Activated T-cell treated with anti-CD3 and anti-CD28 coated beads for 24 hours (primary cell): ENCODE measurements at regions not wholly inside any gene's neighbourhood (a gene's known extent, or its start where the extent isn't known, plus 50 kb on each side); places are given as distances from the start of the nearest gene placed in this dataset.
"Not testable (repeated sequence)": the region's sequence is repeated elsewhere in the genome, so short reads cannot be mapped to it uniquely, and the experiment has no call there.

Experiments used
- DNase-seq: peaks from one replicate; pipeline ENCODE4 v3.0.0-alpha.2; 2020; ENCODE audit warnings: low read depth

DNA sequence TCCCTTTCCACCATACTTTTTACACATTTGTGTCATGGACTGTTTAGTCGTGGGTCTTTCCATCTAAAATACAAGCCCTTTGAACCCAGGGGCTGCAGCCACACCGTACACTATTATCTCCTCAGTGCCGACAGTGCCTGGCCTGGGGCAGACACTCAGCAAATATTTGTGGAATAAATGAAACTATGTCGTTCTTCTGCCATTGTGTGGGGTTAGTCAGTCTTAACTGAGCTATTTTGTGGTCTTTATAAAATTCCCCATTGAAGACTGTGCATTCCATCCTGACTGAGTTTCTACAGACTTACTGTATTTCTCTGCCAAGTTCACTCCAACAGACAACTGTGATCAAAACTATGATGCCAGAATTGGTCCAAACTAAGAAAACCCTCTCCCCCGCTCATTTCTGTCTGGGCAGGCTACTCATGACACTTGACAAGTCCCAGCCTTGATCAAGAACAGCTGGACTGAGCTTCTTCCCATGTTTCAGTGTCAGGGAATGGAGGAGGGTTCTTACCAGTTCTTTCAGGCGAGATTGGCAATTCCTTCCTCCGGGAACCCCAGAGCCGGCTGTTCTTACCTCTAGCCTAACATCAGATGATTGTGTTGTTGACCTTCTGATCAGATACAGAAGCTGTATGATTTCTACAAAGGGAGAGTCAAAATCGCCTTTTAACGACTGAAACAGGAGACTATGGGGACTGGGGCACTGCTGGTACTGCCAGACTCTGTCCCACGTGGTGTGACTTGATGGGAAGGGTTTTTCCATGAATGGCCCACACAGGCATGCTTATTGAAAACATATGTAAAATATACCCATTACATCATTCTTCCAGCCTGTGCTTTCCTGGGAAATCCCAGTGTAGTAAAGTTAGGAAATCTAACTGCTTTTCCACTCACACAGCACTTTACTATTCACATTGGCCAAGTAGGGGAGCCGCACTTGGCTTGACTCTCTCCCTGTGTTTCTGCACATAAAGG, 77.4 kb upstream of the NPAS2 start:
- DNase-seq, result no peak

DNA sequence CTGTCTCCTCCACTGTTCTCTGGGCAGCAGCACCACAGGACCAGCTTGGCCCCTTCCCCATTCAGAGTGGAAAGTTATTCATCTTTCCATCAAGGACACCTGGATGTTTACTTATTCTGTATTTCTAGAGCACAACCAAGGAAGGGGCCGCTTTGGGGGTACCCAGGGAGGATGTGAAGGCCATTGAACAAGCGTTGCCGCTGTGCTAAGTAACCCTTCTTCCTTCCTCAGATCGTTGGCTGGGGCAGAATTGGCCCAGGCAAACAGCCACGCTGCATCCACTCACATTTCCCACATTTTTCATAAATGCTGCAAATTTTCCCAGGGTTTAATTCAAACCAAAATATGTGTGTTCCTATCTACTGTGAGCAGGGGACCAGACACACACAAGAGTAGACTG, 76.2 kb upstream of the NPAS2 start:
- no peak for DNase-seq

DNA sequence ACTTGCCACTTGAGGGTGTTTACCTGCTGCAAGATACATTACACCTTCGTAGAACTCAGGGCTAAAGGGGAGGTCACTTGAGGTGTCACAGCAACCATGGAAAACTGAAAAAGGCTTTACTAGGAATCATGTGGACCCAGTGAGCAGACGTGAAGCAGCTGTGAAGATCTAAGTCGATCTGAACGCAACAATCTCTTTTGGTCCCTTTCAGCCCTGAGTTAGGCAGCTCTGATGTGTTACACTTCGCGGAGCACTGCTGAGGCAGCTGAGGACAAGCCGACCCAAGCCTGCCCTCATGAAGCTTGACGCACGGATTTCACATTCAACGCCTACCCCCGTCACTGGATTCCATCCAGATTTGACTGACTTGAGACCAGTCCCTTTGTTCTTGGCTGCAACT, 75.8 kb upstream of the NPAS2 start:
- no peak for DNase-seq

DNA sequence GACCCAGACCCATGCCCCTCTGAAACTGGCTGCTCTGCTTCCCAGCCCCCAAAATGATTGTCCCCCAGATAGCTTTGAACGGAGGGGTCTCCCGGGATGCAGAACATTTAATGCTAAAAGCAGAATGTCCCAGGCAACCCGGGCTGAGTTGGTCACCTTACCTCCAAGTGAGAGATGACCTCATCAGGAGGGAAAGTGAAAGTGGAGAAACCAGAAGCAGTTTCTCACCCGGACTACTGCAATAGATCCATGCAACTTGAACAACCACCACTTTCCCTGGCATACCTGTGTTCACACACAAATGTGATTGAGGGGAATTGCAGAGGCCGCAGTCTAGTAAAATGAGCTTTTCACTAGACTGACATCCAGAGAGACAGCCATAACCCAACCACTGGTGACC, 75.3 kb upstream of the NPAS2 start:
- DNase-seq, result no peak

DNA sequence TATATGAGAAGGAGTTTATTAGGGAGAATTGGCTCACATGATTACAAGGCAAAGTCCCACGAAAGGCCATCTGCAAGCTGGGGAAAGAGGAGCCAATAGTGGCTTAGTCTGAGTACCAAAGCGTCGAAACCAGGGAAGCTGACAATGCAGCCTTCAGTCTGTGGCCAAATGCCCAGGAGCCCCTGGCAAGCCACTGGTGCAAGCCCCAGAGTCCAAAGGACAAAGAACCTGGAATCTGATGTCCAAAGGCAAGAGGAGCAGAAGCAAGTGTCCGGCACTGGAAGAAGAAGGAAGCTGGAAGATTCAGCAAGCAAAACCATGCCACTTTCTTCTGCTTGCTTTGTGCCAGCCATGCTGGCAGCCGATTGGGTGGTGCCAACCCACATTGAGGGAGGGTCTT, 74.3 kb upstream of the NPAS2 start:
- DNase-seq, result no peak

DNA sequence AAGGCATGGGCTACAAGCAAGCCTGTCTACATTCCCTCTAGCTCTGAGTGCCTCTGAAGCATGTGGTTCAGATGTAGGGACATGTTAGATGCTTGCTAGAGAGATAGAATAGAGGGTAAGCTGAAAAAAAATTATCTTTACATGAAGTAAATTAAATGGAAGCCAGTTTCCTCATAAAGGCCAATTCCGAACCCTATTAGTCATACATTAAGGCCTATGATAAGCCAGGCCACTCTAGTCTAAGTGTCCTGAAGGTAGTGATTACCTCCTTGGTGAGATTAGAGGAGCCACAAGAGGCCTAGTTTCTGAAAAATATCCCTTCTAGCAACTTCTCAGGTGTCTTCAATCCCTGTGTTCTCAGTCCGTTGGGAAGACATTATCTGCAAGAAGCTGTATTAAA, 72.4 kb upstream of the NPAS2 start:
- DNase-seq, result no peak

DNA sequence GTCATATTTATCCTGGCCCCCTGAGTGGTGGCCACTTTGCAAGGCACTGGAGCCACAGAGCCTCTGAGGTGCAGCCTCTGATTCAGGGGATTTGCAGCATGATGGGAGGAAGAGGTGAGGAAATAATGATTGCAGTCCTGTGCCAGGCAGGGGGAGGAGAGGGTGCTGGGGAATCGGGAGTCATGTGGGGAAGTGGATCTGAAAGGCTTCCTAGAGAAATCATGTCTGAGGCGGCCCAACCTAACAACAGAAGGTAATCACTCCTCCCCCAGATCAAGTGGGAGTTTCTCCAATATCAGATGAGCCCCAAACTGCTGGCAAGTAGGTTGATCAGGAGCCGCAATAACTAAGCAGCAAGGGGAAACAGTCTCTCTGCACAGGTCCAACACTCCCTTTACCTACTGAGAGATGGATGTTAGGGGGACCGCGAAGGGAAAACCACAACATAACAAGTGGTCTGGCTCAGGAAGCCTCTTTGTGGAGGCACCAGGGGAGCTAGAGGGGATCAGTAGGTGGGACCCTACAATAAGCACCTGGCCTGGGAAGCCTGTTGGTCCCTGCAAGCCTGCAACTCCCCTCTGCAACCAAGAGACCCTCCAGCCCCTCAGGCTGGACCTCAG, 71.8 kb upstream of the NPAS2 start:
- no peak for DNase-seq

DNA sequence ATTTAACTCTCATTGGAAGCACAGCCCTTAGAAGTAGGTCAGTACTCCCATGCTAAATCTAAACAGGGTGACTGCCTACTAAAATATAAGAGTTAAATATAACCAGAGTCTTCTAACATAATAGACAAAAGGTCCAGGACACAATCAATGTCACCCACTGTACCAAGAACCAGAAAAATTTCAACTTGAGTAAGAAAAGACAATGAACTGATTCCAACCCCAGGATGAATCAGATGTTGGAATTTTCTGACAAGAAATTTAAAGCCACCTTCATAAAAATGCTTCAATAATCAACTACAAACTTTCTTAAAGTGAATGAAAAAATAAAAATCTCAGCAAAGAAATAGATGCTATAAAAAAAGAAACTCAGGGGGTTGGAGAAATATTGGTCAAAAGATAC, 71.3 kb upstream of the NPAS2 start:
- DNase-seq, result no peak

DNA sequence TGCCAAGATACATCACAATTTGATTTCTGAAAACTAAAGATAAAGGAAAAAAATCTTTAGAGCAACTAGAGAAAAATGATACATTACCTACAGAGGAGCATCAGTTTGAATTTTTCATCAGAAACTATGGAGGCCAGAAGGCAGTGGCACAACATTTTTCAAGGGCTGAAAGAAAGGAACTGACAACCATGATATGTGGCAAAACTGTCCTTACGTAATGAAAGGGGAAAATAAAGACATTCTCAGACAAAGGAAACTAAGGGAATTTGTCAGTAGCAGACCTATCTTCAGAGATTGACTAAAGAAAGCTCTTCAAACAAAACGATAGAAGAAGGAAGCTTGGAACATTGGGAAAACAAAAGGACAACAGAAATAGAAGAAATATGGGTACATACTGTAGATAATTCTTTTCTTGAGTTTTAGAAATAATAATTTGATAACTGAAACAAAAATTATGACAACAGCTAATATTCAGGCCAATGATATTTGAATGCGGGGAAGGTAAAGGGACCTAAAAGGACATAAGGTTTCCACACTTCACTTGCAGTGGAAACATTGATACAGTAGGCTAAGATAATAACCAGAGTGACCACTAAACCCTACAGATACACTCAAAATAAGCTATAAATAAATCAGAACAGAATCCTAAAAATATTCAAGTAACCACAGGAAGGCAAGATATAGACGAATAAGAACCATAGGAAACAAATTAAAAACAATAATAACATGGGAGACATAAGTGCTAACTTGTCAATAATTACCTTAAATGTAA, 70.0 kb upstream of the NPAS2 start:
- DNase-seq, result no peak

DNA sequence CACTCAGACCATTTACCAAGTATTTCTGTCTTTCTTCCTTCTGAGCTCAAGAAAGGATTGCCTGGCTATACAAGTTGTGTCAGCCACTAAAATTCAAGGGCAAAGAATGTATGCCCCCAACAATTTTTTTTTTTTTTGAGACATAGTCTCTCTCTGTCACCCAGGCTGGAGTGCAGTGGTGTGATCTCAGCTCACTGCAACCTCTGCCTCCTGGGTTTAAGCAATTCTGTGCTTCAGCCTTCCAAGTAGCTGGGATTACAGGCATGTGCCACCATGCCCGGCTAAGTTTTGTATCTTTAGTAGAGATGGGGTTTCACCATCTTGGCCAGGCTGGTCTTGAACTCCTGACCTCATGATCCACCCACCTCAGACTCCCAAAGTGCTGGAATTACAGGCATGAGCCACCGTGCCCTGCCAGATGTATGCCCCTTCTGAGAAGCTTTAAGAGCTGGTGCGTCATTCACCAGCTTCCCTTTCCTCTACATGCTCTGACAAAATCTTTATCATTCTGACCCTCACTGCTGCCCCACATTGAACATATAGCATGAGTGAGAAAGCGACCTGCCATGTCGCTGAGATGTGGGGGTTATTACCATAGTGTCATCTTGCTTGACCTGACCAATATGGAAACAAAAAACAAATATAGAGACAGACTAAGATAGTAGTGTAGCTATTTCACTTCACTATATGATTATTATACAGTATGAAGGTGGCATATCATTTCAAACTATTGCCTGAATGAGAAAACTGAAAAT, 67.9 kb upstream of the NPAS2 start:
- not testable (repeated sequence) for DNase-seq

DNA sequence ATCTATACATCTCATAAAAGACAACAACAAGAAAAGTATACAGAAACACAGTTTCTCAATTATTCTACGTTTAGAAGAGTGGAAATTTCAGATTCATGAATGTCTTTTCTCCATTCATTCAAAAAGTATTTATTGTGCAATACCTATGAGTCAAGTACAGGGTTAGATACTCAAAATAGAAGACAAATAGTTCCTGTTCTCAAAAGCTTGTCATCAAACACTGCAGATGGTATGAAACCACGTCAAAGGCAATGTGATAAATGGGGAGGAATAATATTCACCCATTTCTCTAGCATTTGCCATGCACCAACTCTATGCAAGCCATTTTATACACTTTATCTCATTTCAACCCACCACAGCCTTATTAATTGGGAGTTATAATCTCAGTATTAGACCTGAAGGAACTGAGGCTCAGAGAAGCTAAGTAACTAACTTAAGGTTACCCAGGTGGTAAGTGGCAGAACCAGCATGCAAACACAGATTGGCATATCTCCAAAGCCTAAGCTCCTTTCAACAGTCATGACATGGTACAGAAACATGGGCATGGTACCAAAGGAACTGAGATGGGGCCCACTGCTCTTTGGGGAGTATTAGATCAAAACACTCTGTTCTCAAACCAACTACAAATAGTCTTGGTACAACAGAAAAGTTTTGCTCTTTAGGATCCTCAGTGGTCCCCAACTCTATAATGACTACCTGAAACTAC, 67.2 kb upstream of the NPAS2 start:
- no peak for DNase-seq

DNA sequence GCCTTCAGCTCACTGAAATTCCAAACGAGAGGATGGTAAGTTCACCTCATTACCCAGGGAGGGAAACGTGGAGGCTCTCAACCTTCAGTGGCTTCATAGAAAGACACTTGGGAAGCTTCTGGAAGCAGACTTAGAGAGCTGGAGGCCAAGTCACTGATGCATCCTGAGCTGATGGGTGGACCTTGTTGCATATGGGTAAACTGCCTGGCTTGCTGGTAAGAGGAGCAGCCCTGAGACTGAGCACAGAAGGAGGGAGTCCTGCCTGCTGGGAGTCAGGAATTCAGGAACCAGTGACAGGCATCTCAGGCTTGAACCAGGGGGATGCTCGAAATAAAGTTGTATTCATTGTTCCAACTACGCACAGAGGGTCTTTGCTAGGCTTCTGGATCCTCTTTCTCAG, 66.5 kb upstream of the NPAS2 start:
- no peak for DNase-seq

DNA sequence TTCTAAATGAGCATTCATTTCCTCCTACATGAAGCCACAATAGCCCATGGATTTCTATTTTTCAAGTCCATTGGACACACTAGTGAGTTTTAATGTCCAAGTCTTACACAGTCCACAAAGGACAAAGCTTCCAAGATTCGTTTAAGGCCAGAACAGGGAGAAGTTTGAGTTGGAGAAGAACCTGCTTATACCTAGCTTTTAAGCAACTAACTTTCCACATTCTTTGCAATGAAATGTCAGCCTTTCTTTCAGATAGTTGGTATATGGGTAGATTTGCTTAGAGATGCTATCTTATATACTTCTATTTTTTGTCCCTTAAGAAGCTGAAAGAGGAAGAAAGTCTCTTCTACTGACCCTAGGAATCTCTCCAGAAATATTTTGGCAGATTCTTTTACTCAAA, 66.1 kb upstream of the NPAS2 start:
- DNase-seq, result no peak

DNA sequence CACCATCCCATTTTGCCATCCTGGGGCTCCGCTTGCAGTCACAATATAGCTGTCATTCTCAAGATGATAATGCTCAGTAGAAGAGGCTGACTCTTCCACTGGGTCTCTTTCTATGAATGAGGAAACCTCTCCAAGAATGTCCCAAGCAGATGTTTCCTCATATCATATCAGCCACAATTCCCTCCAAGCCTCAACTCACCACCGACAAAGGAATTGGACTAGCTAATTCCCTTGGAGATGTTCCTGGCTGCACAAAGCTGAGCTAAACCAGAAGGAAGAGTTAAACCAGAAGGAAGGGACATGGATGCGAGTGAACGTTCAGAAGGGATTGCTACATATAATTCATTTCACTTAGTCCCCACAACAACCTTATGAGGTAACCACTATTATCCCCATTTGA, 65.0 kb upstream of the NPAS2 start:
- no peak for DNase-seq

DNA sequence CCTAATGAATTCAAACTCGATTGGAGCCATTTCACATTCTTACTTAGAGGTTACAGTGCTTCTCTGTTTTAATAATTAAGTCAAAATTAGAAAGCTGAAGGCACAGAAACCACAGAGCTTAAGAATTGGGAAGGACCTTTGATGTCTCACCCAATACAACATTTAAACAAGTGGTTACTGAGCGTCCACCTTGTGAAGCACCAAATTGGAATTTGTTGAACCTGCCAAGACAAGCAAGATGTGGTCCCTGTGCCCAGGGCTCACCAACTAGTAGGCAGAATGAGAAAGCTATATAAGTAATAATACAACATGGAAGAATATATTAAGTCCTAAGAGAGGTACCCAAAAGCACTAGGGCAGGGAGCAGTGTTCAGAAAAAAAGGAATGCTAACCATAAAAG, 64.5 kb upstream of the NPAS2 start:
- DNase-seq, result no peak

DNA sequence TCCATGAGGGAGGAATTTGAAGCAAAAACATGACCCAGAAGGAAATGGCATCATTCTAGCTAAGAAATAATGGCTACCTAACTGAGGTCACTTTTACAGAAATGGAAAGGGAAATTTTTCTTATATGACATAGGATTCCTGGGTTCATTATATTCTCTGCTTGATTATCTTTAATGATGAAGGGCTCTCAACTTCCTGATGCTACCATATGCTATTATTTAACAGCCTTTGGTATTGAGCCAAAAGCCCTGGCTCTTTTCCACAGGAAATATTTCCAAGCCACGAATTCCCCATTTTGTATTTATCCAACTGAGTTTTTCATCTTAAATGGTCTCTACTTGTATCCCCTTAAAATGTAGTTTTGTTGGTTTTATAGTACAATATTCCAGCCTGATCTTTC, 63.2 kb upstream of the NPAS2 start:
- no peak for DNase-seq

DNA sequence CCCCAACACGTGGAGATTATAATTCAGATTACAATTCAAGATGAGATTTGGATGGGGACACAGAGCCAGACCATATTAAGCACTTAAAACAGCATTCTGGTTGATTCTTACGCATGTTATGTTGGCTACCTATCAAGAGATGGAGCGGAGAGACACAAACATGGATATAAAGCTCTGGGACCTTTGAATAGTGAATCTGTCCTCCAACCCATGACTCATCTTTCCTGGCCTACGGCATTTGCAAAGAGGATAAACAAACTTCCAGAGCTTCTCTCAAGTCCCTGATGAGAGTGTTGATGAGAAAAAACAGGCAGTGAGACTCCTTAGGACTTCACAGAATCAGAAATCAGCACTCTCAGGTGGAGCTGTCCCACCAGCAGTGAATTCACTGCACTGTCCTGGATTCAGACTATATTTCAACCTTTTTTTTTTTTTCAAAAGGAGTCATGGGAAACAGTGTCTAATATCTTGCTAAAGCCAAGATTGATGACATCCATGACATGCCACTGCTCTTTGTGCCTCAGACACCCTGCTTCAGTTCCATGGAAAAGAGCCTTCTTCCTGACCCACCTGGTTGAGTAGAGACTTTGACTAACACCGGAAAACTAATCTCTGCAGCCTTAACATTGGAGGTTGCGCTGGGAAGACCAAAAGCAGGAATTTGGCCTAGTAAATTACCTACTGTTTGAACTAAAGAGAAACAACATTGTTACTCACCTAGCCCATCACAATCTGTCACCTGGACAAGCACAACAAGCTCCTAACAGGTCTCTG, 62.1 kb upstream of the NPAS2 start:
- DNase-seq, result no peak

DNA sequence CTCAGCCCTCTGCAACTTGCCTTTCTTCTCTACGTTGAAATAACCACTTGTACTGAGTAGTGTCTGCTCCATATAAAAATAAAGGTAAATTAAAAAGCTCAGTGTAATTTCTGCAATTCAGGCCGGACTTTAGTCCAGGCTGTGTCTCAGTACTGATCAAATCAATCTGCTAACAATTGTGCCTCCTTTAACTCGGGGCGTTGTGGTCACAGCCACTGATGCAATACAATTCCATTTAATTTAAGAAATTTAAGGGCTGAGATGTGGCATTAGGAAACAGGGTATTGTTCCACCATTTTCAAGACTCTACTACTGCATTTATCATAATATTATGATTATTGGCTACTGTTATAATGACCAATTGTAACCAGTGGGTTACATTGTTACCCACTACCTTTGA, 60.0 kb upstream of the NPAS2 start:
- no peak for DNase-seq

DNA sequence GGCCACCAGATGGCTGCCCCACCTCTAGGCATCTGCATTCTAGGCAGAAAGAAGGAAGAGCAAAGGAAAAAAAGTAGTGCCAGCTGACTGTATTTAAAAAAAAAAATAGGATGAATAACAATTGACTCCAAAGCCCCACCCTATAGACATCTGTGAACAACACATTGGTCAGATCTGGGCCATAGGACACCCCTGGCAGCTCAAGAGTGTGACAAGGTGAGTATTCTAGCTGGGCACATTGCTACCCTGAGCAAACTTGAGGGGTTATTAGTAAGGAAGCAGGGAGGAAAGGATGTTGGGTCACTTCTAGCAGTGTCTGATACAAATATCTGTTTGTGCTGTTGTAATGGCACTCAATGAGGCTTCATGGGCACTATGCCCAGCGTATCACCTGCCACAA, 58.6 kb upstream of the NPAS2 start:
- DNase-seq, result no peak

DNA sequence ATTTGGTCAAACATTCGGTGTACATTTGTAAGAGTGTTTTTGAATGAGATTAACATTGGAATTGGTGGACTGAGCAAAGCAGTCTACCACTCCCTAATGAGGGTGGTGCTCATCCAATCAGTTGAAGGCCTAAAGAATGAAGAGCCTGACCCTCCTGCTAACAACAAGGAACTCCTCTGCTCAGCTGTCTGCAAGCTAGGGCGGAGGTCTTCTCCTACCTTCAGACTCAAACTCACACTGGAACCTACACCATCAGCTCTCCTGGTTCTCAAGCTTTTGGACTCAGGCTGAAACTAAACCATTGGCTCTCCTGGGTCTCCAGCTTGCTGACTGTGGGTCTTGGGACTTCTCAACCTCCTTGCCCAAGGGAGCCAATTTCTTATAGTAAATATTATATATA, 55.5 kb upstream of the NPAS2 start:
- no peak for DNase-seq

DNA sequence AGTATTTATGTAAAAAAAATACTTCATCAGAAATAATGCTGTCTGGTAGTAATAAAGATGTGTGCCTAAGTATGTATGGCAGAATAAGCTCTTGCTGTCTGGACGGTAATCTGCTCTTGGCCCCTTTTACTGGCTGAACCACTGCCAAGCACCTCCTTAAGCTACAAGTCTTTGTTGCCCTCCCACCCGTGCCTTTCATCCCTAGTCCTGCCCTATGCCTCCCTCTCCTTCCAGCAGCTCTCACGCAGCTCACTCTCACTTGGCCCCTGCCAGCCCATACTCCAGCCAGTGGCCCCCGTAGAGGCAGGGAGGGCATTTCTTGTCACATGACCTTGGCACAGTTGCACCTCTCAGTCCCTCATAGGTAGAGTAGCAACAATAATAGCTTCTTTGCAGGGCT, 54.5 kb upstream of the NPAS2 start:
- DNase-seq, result no peak
